IPS-NIHi11 (cell line): ENCODE measurements at regions not wholly inside any gene's neighbourhood (a gene's known extent, or its start where the extent isn't known, plus 50 kb on each side); places are given as distances from the start of the nearest gene placed in this dataset.

Experiments
- DNase-seq: peaks from one replicate; pipeline ENCODE4 v3.0.0; 2012; ENCODE audit warnings: mixed read lengths, low spot score

- DNase-seq: no peak
These were observed 97.6 kb upstream of the LRRC3B start for GRCh38 chr3:26525013-26525412.

GRCh38 chr3:26535151-26535550 lies 87.4 kb upstream of the LRRC3B start:
- no peak for DNase-seq

GRCh38 chr3:26536955-26537354 lies 85.6 kb upstream of the LRRC3B start:
- DNase-seq: no peak

GRCh38 chr3:26550413-26550812 lies 72.2 kb upstream of the LRRC3B start:
- DNase-seq: no peak

- DNase-seq: no peak
These were observed 65.9 kb upstream of the LRRC3B start for GRCh38 chr3:26556637-26557036.

GRCh38 chr3:26558257-26558656 lies 64.3 kb upstream of the LRRC3B start:
- DNase-seq: no peak

- no peak for DNase-seq
These were observed 63.3 kb upstream of the LRRC3B start for GRCh38 chr3:26559227-26559626.

GRCh38 chr3:26560081-26560480 lies 62.5 kb upstream of the LRRC3B start:
- DNase-seq: no peak

GRCh38 chr3:26562021-26562768 lies 60.4 kb upstream of the LRRC3B start:
- no peak for DNase-seq
